GM19239 (cell line): ENCODE measurements at regions not wholly inside any gene's neighbourhood (a gene's known extent, or its start where the extent isn't known, plus 50 kb on each side); places are given as distances from the start of the nearest gene placed in this dataset.

ENCODE experiments used
- DNase-seq: peaks from one replicate; pipeline ENCODE4 v3.0.0; 2011; ENCODE audit warnings: low spot score; ENCODE audit not compliant: insufficient read length
- FAIRE-seq: peaks from 2 replicates; lab custom pipeline; 2011; peaks lifted over from hg19 to GRCh38; lab: Jason Lieb, UNC

GRCh38 chr7:130908345-130909160 is 174.5 kb upstream of the KLF14 start:
- DNase-seq (no peak), FAIRE-seq (no peak)

GRCh38 chr7:130909161-130909836 is 175.3 kb upstream of the KLF14 start:
- DNase-seq, result no peak
- no peak for FAIRE-seq

GRCh38 chr7:130909881-130910672 is 176.1 kb upstream of the KLF14 start:
- no peak for DNase-seq

GRCh38 chr7:130910949-130911944 is 177.2 kb upstream of the KLF14 start:
- DNase-seq, result no peak
- FAIRE-seq, result no peak

More at GRCh38 chr7:130909881-130910672, 176.1 kb upstream of the KLF14 start:
- FAIRE-seq, result no peak

- DNase-seq (no peak), FAIRE-seq (peak; percentile 39)
These were observed 178.3 kb upstream of the KLF14 start for GRCh38 chr7:130912082-130912861.

- peak; percentile 88 for FAIRE-seq
These were observed 179.0 kb upstream of the KLF14 start for GRCh38 chr7:130912862-130913638.

GRCh38 chr7:130913639-130914553 is 179.9 kb upstream of the KLF14 start:
- DNase-seq (no peak), FAIRE-seq (no peak)

More at GRCh38 chr7:130912862-130913638, 179.0 kb upstream of the KLF14 start:
- peak; percentile 39 for DNase-seq

GRCh38 chr7:130914554-130915294 is 180.7 kb upstream of the KLF14 start:
- no peak for DNase-seq
- FAIRE-seq, result no peak

- DNase-seq (no peak), FAIRE-seq (no peak)
These were observed 183.7 kb upstream of the KLF14 start for GRCh38 chr7:130917669-130918128.

- FAIRE-seq (no peak), DNase-seq (no peak)
These were observed 184.4 kb upstream of the KLF14 start for GRCh38 chr7:130918129-130919052.

GRCh38 chr7:130919316-130920103 is 185.5 kb upstream of the KLF14 start:
- DNase-seq, result no peak
- no peak for FAIRE-seq

- FAIRE-seq (no peak), DNase-seq (no peak)
These were observed 186.1 kb upstream of the KLF14 start for GRCh38 chr7:130920122-130920521.

GRCh38 chr7:130921391-130922180 is 187.6 kb upstream of the KLF14 start:
- FAIRE-seq, result no peak

More at GRCh38 chr7:130921391-130922180, 187.6 kb upstream of the KLF14 start:
- DNase-seq, result no peak
